ENCODE measurements at regions not wholly inside any gene's neighbourhood (a gene's known extent, or its start where the extent isn't known, plus 50 kb on each side); places are given as distances from the start of the nearest gene placed in this dataset.

- TF ChIP-seq CTCF (IDR thresholded peaks at IDR 0.05), result no peak
- TF ChIP-seq POLR2AphosphoS5 (IDR thresholded peaks at IDR 0.05), result no peak
- TF ChIP-seq POLR2A (IDR thresholded peaks at IDR 0.05), result no peak
Observed at GRCh38 chr2:136375017-136375901, 257.3 kb upstream of the CXCR4 start.

All from breast epithelium (tissue), 3 donors.